Mesothelial cell of epicardium (in vitro differentiated cells): ENCODE measurements at regions not wholly inside any gene's neighbourhood (a gene's known extent, or its start where the extent isn't known, plus 50 kb on each side); places are given as distances from the start of the nearest gene placed in this dataset.
"Not testable (repeated sequence)": the region's sequence is repeated elsewhere in the genome, so short reads cannot be mapped to it uniquely, and the experiment has no call there.

Source experiments
- DNase-seq, 2 experiments: peaks; one replicate each; pipeline ENCODE4 v3.0.0; 2021; ENCODE audit warnings: low spot score in 2 of 2; ENCODE audit not compliant: unreplicated experiment in 2 of 2
- H3K27ac Mint-ChIP-seq: 2 replicates; pipeline ENCODE4 v1.8.0; 2021; ENCODE audit warnings: mixed read lengths
- H3K27me3 Mint-ChIP-seq: 2 replicates; pipeline ENCODE4 v1.8.0; 2021; ENCODE audit warnings: low read depth, mixed read lengths
- H3K36me3 Mint-ChIP-seq: 2 replicates; pipeline ENCODE4 v1.8.0; 2021; ENCODE audit warnings: mixed read lengths
- H3K4me1 Mint-ChIP-seq: 2 replicates; pipeline ENCODE4 v1.8.0; 2021; ENCODE audit warnings: mixed read lengths
- H3K4me3 Mint-ChIP-seq: 2 replicates; pipeline ENCODE4 v1.8.0; 2021; ENCODE audit warnings: mild to moderate bottlenecking, moderate library complexity, mixed read lengths
- H3K9me3 Mint-ChIP-seq: 2 replicates; pipeline ENCODE4 v1.8.0; 2021; ENCODE audit warnings: mixed read lengths
- CTCF ChIP-seq: fragments of 200-600 bp; sonication (generic); IDR thresholded peaks from one replicate; pipeline ENCODE4 v1.5.0; 2021; ENCODE audit warnings: antibody characterized with exemption; ENCODE audit not compliant: unreplicated experiment

GRCh38 chr2:163123526-163123925 lies 285.0 kb upstream of the KCNH7 start:
- Mint-ChIP-seq H3K27ac (no peak overlapping the region), H3K9me3 (no peaks in the 10 kb centered on the region), H3K4me1 (no peaks in the 10 kb centered on the region), H3K27me3 (no peaks in the 10 kb centered on the region), H3K4me3 (no peak overlapping the region), H3K36me3 (no peaks in the 10 kb centered on the region)
- no peak for TF ChIP-seq CTCF
- no peak for DNase-seq

- H3K27me3 Mint-ChIP-seq = no peaks in the 10 kb centered on the region
Measured at GRCh38 chr2:163122257-163122656, 283.7 kb upstream of the KCNH7 start.

GRCh38 chr2:163121483-163121882 lies 282.9 kb upstream of the KCNH7 start:
- no peak for TF ChIP-seq CTCF
- no peaks in the 10 kb centered on the region for H3K9me3 Mint-ChIP-seq
- DNase-seq = no peak
- H3K4me3 Mint-ChIP-seq = no peak overlapping the region
- no peaks in the 10 kb centered on the region for H3K36me3 Mint-ChIP-seq
- no peaks in the 10 kb centered on the region for H3K27me3 Mint-ChIP-seq
- no peak overlapping the region for H3K27ac Mint-ChIP-seq
- H3K4me1 Mint-ChIP-seq = no peaks in the 10 kb centered on the region

More at GRCh38 chr2:163122257-163122656, 283.7 kb upstream of the KCNH7 start:
- Mint-ChIP-seq H3K27ac (no peak overlapping the region), H3K36me3 (no peaks in the 10 kb centered on the region), H3K9me3 (no peaks in the 10 kb centered on the region), H3K4me1 (no peaks in the 10 kb centered on the region), H3K4me3 (no peak overlapping the region)
- TF ChIP-seq CTCF = no peak
- no peak for DNase-seq

- no peaks in the 10 kb centered on the region for H3K27me3 Mint-ChIP-seq
Measured at GRCh38 chr2:163119966-163120365, 281.4 kb upstream of the KCNH7 start.

GRCh38 chr2:163086940-163087339 lies 248.4 kb upstream of the KCNH7 start:
- no peaks in the 10 kb centered on the region for H3K36me3 Mint-ChIP-seq
- TF ChIP-seq CTCF = no peak
- H3K9me3 Mint-ChIP-seq = peaks cover 30% of the 10 kb centered on the region
- no peaks in the 10 kb centered on the region for H3K4me1 Mint-ChIP-seq
- H3K27me3 Mint-ChIP-seq = no peaks in the 10 kb centered on the region
- H3K27ac Mint-ChIP-seq = no peak overlapping the region
- no peak for DNase-seq
- H3K4me3 Mint-ChIP-seq = no peak overlapping the region

More at GRCh38 chr2:163119966-163120365, 281.4 kb upstream of the KCNH7 start:
- Mint-ChIP-seq H3K27ac (peak overlapping the region; percentile 39), H3K4me3 (no peak overlapping the region), H3K4me1 (no peaks in the 10 kb centered on the region), H3K36me3 (no peaks in the 10 kb centered on the region), H3K9me3 (no peaks in the 10 kb centered on the region)
- peak in 1 of 2 experiments; percentile 36 for DNase-seq
- no peak for TF ChIP-seq CTCF

GRCh38 chr2:163085366-163086024 lies 246.9 kb upstream of the KCNH7 start:
- not testable (repeated sequence) for H3K27ac Mint-ChIP-seq, H3K27me3 Mint-ChIP-seq, H3K4me1 Mint-ChIP-seq, H3K4me3 Mint-ChIP-seq, DNase-seq, H3K36me3 Mint-ChIP-seq
- H3K9me3 Mint-ChIP-seq = peaks cover 41% of the 10 kb centered on the region
